NCI-H526 treated with DMSO at 0.1 percent for 48 hours (cell line): ENCODE measurements at regions not wholly inside any gene's neighbourhood (a gene's known extent, or its start where the extent isn't known, plus 50 kb on each side); places are given as distances from the start of the nearest gene placed in this dataset.
"Not testable (repeated sequence)": the region's sequence is repeated elsewhere in the genome, so short reads cannot be mapped to it uniquely, and the experiment has no call there.

Experiments used
- DNase-seq: peaks from one replicate; lab custom pipeline; 2025; lab: John Stamatoyannopoulos, UW

GRCh38 chr1:58836408-58836807 is 52.6 kb upstream of the JUN start:
- DNase-seq: no peak

GRCh38 chr1:58837886-58838285 is 54.0 kb upstream of the JUN start:
- DNase-seq: no peak

GRCh38 chr1:58839147-58839795 is 55.4 kb upstream of the JUN start:
- no peak for DNase-seq

GRCh38 chr1:58839846-58840835 is 56.3 kb upstream of the JUN start:
- DNase-seq: no peak

- no peak for DNase-seq
Observed at GRCh38 chr1:58841455-58841854, 57.6 kb upstream of the JUN start.

GRCh38 chr1:58842941-58843340 is 59.1 kb upstream of the JUN start:
- no peak for DNase-seq

GRCh38 chr1:58844176-58844575 is 60.3 kb upstream of the JUN start:
- DNase-seq: no peak

GRCh38 chr1:58845942-58846341 is 62.1 kb upstream of the JUN start:
- no peak for DNase-seq

GRCh38 chr1:58848818-58849411 is 65.1 kb upstream of the JUN start:
- DNase-seq: no peak

GRCh38 chr1:58849551-58849950 is 65.7 kb upstream of the JUN start:
- no peak for DNase-seq

- DNase-seq: no peak
Observed at GRCh38 chr1:58850636-58851035, 66.8 kb upstream of the JUN start.

GRCh38 chr1:58852731-58853485 is 69.1 kb upstream of the JUN start:
- no peak for DNase-seq

- DNase-seq: no peak
Observed at GRCh38 chr1:58854576-58854975, 70.7 kb upstream of the JUN start.

GRCh38 chr1:58855274-58856165 is 71.7 kb upstream of the JUN start:
- no peak for DNase-seq

GRCh38 chr1:58856281-58856680 is 72.4 kb upstream of the JUN start:
- DNase-seq: not testable (repeated sequence)

- DNase-seq: no peak
Observed at GRCh38 chr1:58857680-58858673, 74.1 kb upstream of the JUN start.

- DNase-seq: no peak
Observed at GRCh38 chr1:58859769-58860485, 76.1 kb upstream of the JUN start.

GRCh38 chr1:58861076-58861475 is 77.2 kb upstream of the JUN start:
- no peak for DNase-seq

- no peak for DNase-seq
Observed at GRCh38 chr1:58861506-58861905, 77.7 kb upstream of the JUN start.
